DOHH2 (cell line): ENCODE measurements at regions not wholly inside any gene's neighbourhood (a gene's known extent, or its start where the extent isn't known, plus 50 kb on each side); places are given as distances from the start of the nearest gene placed in this dataset.

Experiments
- CTCF ChIP-seq: fragments of 200-600 bp; sonication (generic); IDR thresholded peaks from one replicate; pipeline ENCODE4 v1.5.1; 2014; ENCODE audit warnings: antibody characterized with exemption, mild to moderate bottlenecking, low read depth, low read length; ENCODE audit not compliant: poor library complexity, severe bottlenecking
- EZH2phosphoT487 ChIP-seq: fragments of 200-600 bp; sonication (generic); IDR thresholded peaks from 2 replicates; pipeline ENCODE4 v1.6.1; 2017; ENCODE audit warnings: borderline replicate concordance, mild to moderate bottlenecking, antibody characterized with exemption, low read length, moderate library complexity, mixed read lengths

DNA sequence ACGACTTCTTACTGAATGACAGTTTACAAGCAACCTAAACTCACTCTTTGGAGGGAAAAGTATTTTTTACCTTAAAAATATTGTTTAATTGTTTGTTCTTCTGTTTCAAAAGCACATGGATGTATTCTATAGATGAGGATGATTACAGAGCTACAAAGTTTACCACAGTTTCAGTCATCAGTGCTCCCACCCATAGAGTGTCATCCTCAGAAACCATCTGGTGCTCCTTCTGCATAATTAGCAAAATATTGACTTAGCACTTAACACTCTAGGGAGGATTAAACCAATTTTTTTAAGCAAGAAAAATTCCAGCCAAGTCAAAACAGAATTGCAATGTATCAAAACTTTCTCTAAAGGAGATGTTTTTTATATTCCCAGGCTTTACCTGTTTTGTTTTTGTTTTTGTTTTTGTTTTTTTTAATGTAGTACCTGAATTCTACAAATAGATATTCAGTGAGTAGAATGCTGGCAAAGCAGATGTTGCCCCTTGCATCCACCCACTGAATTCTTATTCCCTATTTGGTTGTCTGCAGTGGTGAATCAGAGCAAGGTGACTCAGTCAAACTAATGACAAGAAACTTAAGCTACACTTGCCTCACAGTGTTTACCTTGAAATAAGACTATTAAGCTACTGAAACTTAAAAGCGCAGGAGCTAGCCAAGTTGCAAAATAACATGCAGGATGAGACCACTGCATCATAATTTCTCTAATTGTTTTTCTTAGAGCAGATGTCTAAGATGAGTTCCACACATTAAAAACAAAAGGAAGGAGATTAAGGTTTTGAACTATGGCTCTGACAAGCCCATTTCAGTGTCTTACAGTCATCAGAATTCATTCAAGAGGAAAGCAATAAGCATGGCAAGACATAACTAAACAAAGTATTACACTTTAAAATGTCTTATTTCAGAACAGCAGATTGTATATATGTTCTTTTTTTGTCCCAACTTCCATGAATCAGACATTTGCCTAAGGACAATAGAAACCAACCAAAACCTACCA is 155.1 kb upstream of the SOX6 start:
- TF ChIP-seq CTCF (no peak), EZH2phosphoT487 (no peak)
